ENCODE measurements at regions not wholly inside any gene's neighbourhood (a gene's known extent, or its start where the extent isn't known, plus 50 kb on each side); places are given as distances from the start of the nearest gene placed in this dataset.

DNA sequence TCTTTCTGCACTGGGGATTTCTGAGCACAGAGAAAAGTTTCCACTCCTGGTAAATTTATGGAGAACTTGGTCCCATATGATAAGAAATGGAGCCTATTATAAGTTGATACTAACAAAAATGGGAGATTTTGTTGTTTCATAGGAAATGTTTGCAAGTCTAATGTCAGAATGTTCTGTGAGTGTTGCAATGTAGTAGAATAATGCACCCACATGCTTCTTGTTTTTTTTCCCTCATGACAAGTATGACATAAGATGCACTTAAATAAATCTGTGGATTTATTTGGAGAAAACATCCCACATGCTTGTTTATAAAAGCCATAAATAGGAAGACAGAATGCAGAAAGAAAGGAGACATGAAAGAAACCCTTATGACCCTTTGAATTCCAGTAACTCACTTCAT is 50.8 kb upstream of the KCNJ6 start:
- DNase-seq (ENCODE audit: low spot score) = no peak

DNA sequence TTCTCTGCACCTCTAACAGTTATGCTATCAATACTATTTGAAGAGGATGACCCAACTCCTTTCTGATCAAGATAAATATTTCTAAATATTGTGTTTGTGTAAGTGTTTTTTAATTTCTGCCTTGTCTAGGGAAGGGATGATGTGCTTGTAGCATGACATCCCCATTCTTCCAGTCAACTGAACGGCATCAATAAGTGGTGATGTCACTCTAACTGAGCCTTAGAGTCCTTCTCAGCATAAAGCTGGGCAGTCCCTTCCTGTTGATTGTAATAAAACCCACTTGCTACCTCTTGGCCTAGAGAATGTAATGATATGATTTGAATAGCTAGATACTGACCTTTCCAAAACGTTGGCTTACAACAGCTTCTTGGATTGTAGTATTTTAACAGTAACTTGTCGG is 52.5 kb upstream of the KCNJ6 start:
- DNase-seq (ENCODE audit: low spot score) = no peak

DNA sequence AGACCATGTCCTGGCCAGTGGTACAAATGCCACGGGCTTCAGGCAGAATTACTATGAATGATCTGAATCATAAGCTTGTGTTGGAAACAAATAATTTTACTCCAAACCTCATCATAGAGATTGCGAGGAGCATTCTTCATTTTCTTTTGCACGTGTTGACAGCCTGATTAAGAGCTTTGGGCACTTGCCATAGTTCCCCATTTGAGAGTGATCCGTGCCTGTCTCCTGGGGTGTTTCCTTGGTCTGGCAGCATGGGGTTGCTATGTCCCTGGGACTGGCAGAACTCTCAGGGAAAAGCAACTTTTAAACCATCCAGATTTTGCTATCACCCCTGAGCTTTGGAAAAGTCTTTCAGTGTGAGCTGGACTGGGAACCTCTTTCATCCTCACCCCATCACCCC is 54.3 kb upstream of the KCNJ6 start:
- no peak for DNase-seq (ENCODE audit: low spot score)

DNA sequence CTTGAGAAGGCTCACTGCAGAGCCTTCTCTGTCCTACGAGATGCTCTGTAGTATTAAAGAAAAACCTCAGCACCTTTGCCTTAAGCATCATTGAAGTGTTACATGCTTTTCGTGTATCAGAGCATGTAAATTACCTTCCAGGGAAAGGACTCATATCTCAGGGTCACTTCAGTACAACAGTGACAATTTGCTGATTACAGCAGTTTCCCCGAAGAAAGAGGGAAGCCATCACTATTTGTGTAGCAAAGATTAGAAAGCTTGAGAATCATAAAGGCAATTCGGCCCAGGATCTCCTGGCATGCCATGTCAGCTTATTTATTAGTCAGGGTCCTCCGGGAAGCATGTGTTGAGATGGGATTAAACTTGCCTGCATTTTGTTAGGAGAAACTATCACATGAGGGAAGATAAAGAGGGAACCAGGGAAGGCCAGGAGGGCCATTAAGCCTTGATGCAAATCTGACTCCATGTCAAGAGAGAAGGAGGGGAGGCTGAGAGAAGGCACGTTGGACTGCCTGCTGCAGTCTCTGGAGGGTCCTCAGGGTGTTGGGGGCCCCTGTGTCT is 55.2 kb upstream of the KCNJ6 start:
- no peak for DNase-seq (ENCODE audit: low spot score)

DNA sequence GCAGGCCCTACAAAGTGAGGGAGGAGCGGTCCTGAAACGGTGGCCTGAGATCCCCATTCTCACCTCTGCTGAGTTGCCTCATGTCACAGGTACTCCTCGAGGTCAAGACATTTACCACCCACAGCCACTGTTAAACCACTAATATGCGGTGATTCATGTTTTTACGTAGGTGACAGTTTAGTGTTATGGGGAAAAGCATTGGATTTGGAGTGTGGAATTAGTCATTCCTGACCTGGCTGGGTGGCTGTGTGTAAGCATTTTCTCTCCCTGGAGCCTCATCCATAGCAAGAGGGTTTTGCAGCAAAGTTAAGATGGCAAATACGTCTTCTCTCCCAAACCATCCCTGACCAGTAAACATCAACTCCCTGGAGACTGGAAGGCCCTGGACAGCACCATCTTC is 57.8 kb upstream of the KCNJ6 start:
- no peak for DNase-seq (ENCODE audit: low spot score)

DNA sequence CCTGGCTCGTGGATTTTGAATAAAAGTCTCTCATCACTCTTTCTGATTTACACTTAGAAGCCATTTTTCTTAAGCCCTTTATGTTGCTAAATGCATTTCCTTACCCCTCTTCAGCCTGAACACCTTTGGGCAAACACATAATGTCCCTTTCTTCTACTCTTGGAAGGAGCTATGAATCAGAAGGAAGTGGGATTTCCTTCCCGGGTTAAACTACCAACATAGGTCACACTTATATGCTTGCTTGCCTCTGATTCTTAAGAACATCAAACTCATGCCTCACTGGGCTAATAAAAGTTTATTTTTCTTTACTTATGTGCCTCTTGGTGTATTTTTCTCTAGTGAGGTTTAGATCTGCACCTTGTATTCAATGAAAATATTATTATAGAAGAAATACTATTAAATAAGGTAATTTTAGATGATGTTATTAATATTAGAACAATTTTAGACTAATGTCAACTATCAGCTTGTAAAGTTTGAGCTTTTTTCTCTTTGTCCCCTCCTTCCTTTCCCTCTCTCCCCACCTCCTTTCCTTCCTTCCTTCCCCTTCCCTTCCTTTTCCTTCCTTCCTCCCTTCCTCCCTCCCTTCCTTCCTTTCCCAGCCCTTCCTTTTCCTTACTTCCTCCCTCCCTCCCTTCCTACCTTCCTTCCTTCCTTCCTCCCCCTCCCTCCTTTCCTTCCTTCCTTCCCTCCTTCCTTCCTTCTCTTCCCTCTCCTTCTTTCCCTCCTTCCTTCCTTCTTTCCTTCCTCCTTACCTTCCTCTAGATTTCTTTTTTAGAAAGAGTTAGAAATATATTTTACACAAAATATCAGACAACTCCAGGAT is 66.5 kb upstream of the KCNJ6 start:
- no peak for DNase-seq (ENCODE audit: low spot score)

DNA sequence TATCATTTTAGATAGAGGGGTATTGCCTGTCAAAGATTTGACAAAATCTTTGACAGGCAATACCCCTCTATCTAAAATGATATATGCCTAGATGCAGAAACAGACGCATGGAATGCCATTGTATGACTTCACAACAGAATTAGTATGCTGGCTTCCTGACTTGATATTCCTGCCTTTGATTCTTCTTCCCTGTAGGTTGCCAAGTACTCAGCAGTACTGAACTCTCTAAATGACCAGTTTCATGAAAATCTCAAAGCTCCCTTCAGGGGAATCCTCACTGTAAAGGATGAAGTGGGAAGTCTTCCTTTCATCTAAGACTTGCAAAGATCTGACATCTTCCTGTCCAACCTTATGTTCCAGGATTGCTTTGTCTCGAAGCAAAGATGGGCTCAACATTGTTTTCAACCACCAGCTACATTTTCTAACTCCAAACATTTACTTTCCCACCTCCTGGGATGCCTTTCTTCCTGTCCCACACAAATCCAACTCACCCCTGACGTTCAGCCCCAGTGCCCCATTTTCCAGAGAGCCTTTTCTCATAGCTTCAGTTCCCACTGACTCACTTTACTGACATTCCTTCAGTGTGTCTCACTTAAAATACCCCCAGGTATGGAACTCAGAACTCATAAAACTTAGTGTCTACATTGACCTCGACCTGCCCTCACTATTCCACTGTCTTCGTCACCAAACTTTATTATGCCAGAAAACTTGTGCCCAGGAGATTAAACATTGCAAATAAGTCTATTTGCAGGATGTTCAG is 67.3 kb upstream of the KCNJ6 start:
- DNase-seq (ENCODE audit: low spot score) = no peak

DNA sequence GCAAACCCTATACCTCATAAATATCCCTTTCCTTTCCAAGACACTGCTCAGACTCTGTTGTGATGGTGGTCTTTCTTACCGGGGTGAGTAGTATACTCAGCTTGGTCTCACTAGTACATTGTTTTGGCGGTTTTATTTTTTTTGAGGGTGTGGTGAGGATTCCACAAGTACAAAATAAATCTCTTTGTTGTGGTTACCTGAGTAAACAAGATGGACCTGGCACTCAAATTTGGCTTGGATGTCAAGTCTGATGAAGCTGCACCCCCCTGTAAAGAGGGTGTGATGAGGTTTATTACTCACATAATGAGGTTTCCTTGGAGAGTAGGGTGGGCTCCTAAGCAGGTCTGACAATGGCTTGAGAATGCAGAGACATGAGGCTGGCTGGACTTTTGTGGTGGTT is 68.2 kb upstream of the KCNJ6 start:
- no peak for DNase-seq (ENCODE audit: low spot score)

DNA sequence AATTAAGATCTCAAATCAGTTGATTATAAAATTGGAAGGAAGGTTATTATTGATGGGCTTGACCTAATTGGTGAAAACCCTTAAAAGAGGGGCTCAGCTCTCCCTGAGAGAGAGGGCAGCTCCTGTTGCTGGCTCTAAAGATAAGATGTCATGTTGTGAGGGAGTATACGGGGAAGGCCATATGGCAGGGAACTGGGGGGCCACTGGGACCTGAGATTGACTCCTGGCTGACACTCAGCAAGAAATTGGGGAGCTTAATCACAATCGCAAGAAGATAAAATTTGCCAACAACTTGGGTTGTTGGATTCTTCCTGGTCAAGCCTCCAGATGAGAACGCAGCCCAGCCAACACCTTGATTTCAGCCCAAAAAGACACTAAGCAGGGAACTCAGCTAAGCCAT is 69.7 kb upstream of the KCNJ6 start:
- no peak for DNase-seq (ENCODE audit: low spot score)

DNA sequence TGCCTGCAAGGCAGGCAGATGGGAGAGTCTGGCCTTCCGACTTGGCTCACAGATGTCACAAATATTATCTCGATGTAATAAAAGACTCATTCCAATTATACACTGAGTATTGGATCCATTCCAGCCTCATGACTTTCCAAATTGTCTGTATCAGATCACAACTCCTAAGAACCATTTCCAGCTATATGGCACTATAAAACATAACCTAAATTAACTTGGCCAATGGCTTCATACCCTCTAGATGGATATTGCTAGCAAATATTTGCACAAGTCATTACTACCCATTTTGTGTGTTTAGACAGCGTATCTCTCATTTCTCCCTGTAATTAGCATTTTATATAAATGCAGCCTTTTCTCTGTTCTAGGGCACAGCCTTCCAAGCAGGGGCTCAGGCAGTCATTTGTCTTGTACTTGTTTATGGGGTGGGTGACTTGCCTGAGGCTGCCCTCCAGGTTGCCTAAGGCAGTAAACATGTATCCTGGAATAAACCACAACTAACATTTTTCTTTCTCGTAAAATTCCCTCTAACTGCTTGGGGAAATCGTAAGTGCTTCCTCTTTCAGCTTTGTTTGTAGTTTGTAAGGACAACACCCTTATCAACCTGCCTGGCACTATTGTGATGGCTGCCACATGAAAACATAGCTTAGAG is 70.6 kb upstream of the KCNJ6 start:
- DNase-seq (ENCODE audit: low spot score) = no peak

DNA sequence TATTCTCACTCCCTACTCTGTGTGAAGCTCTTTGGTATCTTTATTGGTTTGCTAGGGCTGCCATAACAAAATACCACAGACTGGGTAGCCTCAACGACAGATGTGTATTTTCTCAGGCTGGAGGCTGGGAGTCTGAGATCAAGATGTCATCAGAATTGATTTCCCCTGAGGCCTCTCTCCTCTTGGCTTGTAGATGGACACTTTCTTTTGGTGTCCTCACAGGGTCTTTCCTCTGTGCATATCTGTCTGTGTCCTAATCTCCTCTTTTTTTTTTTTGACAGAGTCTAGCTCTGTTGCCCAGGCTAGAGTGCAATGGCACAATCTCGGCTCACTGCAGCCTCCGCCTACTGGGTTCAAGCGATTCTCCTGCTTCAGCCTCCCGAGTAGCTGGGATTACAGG is 71.4 kb upstream of the KCNJ6 start:
- DNase-seq (ENCODE audit: low spot score) = no peak

DNA sequence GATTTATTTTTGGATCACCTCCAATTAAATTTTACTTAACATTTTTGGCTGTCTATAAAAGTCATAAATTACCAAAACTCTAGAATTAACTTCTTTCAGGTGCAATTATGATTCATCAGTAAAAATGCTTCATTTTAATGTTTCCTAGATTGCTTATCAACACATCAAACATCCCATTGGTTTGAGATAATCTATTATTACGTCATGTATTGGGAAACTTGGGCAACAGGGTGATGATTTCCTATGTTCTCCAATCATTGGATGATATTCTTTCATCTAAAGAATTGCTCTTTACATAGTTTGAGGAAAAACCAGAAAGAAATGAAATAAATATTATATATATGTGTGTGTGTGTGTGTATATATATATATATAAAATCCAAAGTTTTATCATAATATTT is 76.8 kb upstream of the KCNJ6 start:
- no peak for DNase-seq (ENCODE audit: low spot score)

DNA sequence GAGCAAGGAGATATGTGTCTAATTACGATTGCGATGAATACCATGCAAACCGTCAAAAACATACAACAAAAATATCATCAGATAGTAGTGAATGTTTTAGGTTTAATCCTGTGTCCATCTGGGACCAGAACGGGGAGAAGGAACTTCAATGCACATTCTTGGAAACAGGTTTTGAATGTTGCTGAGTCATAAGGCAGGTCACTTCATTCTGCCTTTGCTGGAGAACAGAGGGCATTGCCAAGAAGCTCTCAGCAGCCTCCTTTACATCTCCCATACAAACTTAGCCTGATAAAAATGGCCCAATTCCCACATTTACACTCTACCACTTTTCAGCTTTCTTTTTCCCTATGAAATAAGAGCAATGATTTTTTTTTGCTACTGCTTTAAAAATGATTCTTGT is 78.0 kb upstream of the KCNJ6 start:
- DNase-seq (ENCODE audit: low spot score) = no peak

DNA sequence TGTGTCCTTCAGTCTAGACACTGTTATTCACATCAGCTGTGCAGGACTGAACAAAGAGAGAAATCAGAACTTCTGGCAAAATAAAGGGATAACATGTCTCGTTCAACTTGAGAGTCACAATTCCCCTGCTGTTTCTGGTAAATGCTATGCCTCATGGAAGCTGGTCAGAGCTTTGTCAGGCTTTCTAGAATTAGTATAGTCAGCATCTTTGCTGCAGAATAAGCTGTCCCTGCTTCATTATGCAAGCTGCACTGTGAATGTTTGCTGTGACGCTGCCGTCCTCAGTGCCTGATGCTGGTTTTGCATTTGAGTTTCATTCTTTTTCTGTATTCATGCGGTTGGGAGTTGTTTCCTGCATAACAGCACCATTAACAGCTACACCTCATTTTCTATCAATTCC is 96.4 kb upstream of the KCNJ6 start:
- DNase-seq (ENCODE audit: low spot score) = no peak

DNA sequence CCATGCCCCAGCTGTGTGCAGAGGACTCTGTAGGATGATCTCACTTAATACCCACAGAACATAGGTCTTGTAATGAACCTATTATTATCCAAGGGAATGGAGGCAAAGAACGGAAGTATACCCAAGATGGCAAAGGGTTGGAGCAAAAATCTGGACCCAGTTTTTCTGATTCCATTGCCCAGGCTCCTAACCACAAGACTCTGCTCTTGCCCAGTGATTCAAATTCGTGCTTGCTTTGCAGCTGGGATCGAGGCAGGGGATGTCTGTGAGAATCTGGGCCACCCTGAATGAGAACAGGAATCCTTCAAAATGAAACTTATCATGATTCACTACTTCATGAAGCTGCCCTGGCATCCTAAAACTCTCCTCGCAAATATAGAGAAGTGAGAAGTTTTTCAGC is 97.5 kb upstream of the KCNJ6 start:
- no peak for DNase-seq (ENCODE audit: low spot score)

DNA sequence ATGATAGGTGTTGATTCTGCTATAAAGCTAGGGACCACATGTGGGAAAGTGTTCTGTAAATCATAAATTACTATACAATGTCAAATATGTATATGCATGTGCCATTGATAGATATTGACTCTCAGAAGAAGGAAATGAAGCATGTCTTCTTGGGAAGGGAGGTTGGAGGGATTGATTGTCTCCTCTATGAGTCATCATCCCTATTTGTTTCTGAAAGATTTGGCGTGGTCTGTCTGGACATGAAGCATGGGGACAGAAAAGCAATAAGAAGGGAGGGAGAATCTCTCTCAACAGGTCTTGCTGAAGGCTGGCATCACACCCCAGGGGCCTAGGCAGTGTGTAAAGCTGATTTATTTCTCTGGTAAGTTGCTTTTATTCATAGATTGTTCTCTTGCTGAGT is 98.0 kb upstream of the KCNJ6 start:
- no peak for DNase-seq (ENCODE audit: low spot score)

DNA sequence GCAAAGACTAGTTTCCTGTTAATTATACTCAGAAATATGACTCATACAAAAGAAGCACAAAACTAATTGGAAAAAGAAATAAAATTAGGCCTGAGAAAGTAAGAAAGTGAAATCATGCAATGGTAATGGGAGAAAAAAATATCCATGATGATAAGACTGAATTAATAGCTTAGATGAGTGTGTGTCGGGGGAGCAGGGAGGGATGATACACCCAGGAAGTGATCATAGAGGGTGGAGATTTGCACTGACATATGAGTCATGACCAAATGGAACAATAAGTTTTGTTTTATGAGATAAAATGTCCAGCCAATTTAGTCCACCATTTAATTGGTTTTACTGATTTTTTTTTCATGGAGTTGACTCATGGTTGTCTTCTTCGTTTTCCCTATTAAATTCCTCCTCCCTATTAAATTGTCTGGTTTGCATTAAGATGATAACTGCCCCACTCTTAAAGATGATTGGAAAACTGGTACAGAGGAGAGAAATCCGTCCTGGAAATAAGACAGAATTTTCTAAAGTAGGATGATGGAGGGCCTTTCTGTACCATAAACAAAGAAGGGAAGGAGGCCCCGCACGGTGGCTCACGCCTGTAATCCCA is 111.7 kb upstream of the KCNJ6 start:
- peak; percentile 64 for DNase-seq (ENCODE audit: low spot score)

DNA sequence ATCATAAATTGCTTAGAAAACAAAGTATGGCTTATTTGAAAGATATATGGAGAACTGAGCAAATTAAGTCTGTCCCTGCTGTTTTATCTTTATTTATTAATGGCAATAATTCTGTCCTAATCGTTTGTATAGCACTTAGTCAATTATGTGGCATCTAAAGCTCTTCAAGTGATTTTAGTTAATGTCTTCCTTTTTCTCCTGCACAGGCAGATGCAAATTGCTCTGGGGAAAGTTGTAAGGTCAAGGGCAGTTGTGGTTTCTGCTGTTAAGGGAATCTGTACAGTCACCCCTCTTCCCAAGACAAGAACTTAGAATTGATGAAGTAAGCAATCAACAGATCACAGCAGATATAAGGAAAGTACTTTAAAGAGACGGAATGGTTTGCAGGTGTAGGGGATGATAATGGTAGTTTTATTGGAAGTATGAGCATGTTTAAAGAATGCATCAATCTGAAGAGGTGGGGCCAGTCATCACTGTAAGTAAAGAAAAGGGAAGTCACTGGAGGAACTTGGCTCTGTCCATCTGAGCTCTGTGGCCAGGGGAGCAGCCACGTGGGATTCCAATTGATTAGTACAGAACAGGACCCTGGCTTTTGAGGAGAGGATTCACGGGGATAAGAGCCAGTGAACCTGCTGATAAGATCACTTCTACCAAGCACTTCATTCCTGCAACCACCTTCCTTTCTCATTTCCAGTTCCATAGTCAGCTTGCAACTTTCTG is 116.0 kb upstream of the KCNJ6 start:
- DNase-seq (ENCODE audit: low spot score) = no peak

DNA sequence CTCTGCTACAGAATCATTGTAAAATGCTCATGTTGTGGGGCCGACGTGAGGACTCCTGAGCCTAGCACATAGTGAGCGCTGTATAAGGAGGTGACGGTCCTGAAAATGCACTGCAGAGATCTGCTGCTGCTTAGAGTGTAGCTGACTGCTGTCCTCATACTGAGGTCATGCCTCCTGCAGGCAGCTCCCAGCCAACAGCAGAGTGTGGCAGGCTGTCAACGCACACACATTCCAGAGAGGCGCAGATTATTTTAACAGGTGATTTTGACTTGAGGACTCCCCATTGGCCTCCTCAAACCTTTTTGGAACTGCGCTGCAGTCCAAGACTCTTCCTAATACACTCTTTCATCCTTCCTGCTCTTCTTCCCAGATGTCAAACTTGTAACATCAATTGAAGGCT is 119.8 kb upstream of the KCNJ6 start:
- DNase-seq (ENCODE audit: low spot score) = no peak

DNA sequence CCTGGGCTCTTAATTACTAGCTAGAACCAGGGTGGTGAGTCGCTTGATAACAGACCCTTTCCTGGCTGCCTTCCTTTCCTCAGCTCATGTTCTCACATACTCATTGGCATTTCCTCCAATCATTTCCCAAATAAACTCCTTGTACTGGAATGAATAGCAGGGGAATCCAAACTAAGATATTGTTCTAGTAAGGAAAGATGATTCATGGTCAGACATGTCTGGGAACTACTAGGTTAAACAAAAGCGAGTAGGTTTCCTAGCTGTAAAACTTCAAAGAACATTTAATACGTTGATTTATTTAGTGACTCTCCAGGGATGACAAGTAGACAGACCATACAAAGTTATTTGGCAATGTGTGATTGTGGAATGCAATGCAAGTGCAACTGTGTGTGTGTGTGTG is 121.2 kb upstream of the KCNJ6 start:
- no peak for DNase-seq (ENCODE audit: low spot score)

DNA sequence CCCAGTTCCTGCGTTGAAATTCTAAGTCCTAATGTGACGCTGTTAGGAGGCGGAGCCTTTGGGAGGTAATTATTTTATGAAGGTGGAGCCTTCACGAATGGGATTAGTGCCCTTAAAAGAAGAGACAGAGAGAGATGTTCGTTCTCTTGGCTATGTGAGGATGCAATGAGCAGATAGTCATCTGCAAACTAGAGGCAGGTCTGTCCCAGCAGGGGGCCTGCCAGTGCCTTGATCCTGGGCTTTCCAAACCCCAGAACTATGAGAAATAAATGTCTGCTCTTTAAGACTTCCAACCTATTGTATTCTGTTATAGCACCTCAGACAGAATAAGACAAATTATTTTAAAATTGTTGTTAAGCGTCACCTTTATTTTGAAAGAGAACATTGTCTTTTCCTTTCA is 123.1 kb upstream of the KCNJ6 start:
- DNase-seq (ENCODE audit: low spot score) = no peak

DNA sequence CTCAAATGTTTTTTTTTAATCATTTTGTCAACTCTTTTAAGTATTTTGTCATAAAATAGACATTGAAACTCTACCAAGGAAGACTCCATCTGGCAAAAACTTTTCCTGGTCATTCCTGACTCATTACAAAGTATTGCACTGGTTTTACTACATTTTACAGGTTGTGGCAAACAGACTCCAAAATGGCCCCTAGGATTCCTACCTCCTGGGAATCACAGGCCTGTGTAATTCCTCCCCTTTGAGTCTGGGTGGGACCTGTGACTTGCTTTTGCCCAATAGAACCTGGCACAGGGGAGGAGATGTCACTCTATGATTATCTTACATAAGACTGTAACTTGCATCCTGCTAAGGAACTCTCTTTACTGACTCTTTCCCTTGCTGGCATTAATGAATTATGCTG is 123.6 kb upstream of the KCNJ6 start:
- no peak for DNase-seq (ENCODE audit: low spot score)
